Transverse colon (tissue), 4 donors: ENCODE measurements at regions not wholly inside any gene's neighbourhood (a gene's known extent, or its start where the extent isn't known, plus 50 kb on each side); places are given as distances from the start of the nearest gene placed in this dataset.

Experiments used
- POLR2A ChIP-seq: fragments of 450-650 bp; IDR thresholded peaks from one replicate; pipeline ENCODE4 v1.6.1; 2016; ENCODE audit warnings: antibody characterized with exemption, mild to moderate bottlenecking, moderate library complexity
- POLR2AphosphoS5 ChIP-seq, 3 donors: sonication (generic); formaldehyde crosslinking; IDR thresholded peaks; one replicate each; pipeline ENCODE4 v1.6.1; 2016; ENCODE audit warnings: antibody characterized with exemption in 3 of 3
- TF ChIP-seq, protein P1 (sequence below), 5 experiments: fragments of 200-600 bp in 3 of 5; fragments of 450-650 bp in 2 of 5; sonication (generic) in 3 of 5; IDR thresholded peaks; 1 replicate in 2 of 5; 2 replicates in 3 of 5; pipeline ENCODE4 v1.5.1; 2016 to 2017; ENCODE audit warnings: antibody characterized with exemption in 5 of 5, inconsistent platforms in 3 of 5, mild to moderate bottlenecking in 2 of 5, moderate library complexity in 1 of 5

DNA sequence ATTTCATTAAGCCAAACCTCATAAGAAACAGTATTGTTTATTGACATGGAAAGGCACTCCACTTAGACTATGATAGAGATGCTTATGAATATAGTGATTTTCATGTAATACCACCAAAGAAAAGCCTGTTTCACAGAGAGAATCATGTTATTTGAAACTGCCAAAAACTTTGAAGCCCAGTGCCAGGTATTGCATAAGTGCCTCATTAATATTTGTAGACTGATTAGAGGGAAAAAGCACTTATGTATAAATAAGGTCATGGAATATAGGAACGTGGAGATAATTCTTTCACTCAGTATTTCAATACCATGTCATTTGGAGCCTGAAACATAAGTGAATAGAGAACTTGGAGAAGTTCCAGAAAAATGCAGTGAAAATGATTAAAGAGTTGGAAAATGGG, 162.6 kb upstream of the CRIM1 start:
- TF ChIP-seq, protein P1, sequence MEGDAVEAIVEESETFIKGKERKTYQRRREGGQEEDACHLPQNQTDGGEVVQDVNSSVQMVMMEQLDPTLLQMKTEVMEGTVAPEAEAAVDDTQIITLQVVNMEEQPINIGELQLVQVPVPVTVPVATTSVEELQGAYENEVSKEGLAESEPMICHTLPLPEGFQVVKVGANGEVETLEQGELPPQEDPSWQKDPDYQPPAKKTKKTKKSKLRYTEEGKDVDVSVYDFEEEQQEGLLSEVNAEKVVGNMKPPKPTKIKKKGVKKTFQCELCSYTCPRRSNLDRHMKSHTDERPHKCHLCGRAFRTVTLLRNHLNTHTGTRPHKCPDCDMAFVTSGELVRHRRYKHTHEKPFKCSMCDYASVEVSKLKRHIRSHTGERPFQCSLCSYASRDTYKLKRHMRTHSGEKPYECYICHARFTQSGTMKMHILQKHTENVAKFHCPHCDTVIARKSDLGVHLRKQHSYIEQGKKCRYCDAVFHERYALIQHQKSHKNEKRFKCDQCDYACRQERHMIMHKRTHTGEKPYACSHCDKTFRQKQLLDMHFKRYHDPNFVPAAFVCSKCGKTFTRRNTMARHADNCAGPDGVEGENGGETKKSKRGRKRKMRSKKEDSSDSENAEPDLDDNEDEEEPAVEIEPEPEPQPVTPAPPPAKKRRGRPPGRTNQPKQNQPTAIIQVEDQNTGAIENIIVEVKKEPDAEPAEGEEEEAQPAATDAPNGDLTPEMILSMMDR (IDR thresholded peaks at IDR 0.05), result no peak
- TF ChIP-seq POLR2A (no peak), POLR2AphosphoS5 (IDR thresholded peaks at IDR 0.05) (no peak)
